ENCODE measurements at regions not wholly inside any gene's neighbourhood (a gene's known extent, or its start where the extent isn't known, plus 50 kb on each side); places are given as distances from the start of the nearest gene placed in this dataset.
A peak's percentile ranks its signal among the peaks of the same experiment; 100 is the strongest.

GRCh38 chr2:120526997-120527945 is 181.3 kb downstream of the INHBB start:
- H3K36me3 ChIP-seq: no peaks in the 10 kb centered on the region
- peaks cover 0 to 8% (median 0%) of the 10 kb centered on the region in 9 donors for H3K27me3 ChIP-seq
- DNase-seq (no peak), ATAC-seq (no peak)
- H3K4me3 ChIP-seq: no peak overlapping the region
- H3K4me1 ChIP-seq: peaks cover 0 to 37% (median 15%) of the 10 kb centered on the region in 12 donors
- no peak for TF ChIP-seq POLR2A (IDR thresholded peaks at IDR 0.05)
- TF ChIP-seq CTCF (IDR thresholded peaks at IDR 0.05): no peak
- intact Hi-C loops (cut with DNase I): loop anchor here in 1 of 10 donors (10.0 kb wide), 1 partner anchor 182 kb away; the partner anchor contains the start of gene INHBB
- WGBS, 4 donors: 81 to 91% (median 87%) methylated on average over 17 to 18 of the region's 18 CpGs
- H3K9me3 ChIP-seq: peaks cover 0 to 11% (median 0%) of the 10 kb centered on the region in 12 donors
- H3K27ac ChIP-seq: peak overlapping the region in 1 of 12 donors; percentile 32

GRCh38 chr2:120528051-120528692 is 182.2 kb downstream of the INHBB start:
- H3K27ac ChIP-seq: no peak overlapping the region
- peak in 1 of 4 donors; percentile 18 for ATAC-seq
- no peaks in the 10 kb centered on the region for H3K27me3 ChIP-seq
- TF ChIP-seq CTCF (IDR thresholded peaks at IDR 0.05): no peak
- no peak for TF ChIP-seq POLR2A (IDR thresholded peaks at IDR 0.05)
- WGBS, 4 donors: 56 to 66% (median 63%) methylated on average over 9 to 11 of the region's 11 CpGs
- intact Hi-C loops (cut with DNase I): loop anchor here in 1 of 10 donors (10.0 kb wide), 1 partner anchor 183 kb away; the partner anchor contains the start of gene INHBB
- no peak overlapping the region for H3K4me3 ChIP-seq
- no peaks in the 10 kb centered on the region for H3K36me3 ChIP-seq
- peaks cover 0 to 11% (median 0%) of the 10 kb centered on the region in 12 donors for H3K9me3 ChIP-seq
- no peak for DNase-seq
- H3K4me1 ChIP-seq: peaks cover 0 to 28% (median 13%) of the 10 kb centered on the region in 12 donors

GRCh38 chr2:120528693-120529076 is 182.7 kb downstream of the INHBB start:
- Histone ChIP-seq H3K27ac (no peak overlapping the region), H3K4me3 (no peak overlapping the region), H3K9me3 (peaks cover 0 to 11% (median 0%) of the 10 kb centered on the region in 12 donors), H3K36me3 (no peaks in the 10 kb centered on the region), H3K4me1 (peaks cover 0 to 27% (median 13%) of the 10 kb centered on the region in 12 donors), H3K27me3 (no peaks in the 10 kb centered on the region)
- DNase-seq (peak in 1 of 5 donors; percentile 6), ATAC-seq (no peak)
- WGBS, 4 donors: 86 to 88% (median 88%) methylated on average over 7 of the region's 7 CpGs
- intact Hi-C loops (cut with DNase I): loop anchor here in 1 of 10 donors (10.0 kb wide), 1 partner anchor 184 kb away; the partner anchor contains the start of gene INHBB
- TF ChIP-seq CTCF (IDR thresholded peaks at IDR 0.05) (no peak), POLR2A (IDR thresholded peaks at IDR 0.05) (no peak)

- no peak overlapping the region for H3K4me3 ChIP-seq
- TF ChIP-seq CTCF (IDR thresholded peaks at IDR 0.05) (no peak), POLR2A (IDR thresholded peaks at IDR 0.05) (no peak)
- peaks cover 0 to 13% (median 3%) of the 10 kb centered on the region in 12 donors for H3K4me1 ChIP-seq
- no peak overlapping the region for H3K27ac ChIP-seq
- ATAC-seq (no peak), DNase-seq (no peak)
- H3K36me3 ChIP-seq: no peaks in the 10 kb centered on the region
- no peaks in the 10 kb centered on the region for H3K27me3 ChIP-seq
- peaks cover 0 to 11% (median 0%) of the 10 kb centered on the region in 12 donors for H3K9me3 ChIP-seq
- 95 to 99% (median 97%) methylated on average over 4 of the region's 4 CpGs for WGBS, 4 donors
- intact Hi-C loops (cut with DNase I): no loop called here
These were observed 184.8 kb downstream of the INHBB start for GRCh38 chr2:120530781-120531180.

All from heart left ventricle (tissue), 16 donors.